IPS-NIHi11 (cell line): ENCODE measurements at regions not wholly inside any gene's neighbourhood (a gene's known extent, or its start where the extent isn't known, plus 50 kb on each side); places are given as distances from the start of the nearest gene placed in this dataset.

ENCODE experiments used
- DNase-seq: peaks from one replicate; pipeline ENCODE4 v3.0.0; 2012; ENCODE audit warnings: mixed read lengths, low spot score

- no peak for DNase-seq
Measured at GRCh38 chr11:123258877-123259276, 63.8 kb upstream of the CLMP start.

- no peak for DNase-seq
Measured at GRCh38 chr11:123257370-123257769, 62.3 kb upstream of the CLMP start.

GRCh38 chr11:123255909-123256308 lies 60.9 kb upstream of the CLMP start:
- DNase-seq = peak; percentile 47

DNA sequence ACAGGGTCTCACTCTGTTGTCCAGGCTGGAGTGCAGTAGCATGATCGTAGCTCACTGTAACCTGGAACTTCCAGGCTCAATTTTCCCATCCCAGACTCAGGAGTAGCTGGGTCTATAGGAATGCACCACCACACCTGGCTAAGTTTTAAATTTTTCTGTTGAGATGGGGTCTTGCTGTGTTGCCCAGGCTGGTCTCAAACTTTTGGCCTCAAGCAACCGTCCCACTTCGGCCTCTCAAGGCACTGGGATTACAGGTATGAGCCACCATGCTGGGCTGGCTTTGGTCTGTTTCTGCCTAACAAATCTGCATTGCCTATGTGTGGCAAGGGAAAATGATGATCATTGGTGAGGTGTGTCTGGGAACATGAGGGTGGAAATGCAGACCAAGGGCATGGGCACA lies 59.3 kb upstream of the CLMP start:
- DNase-seq = no peak

- DNase-seq = no peak
Measured at GRCh38 chr11:123253911-123254310, 58.9 kb upstream of the CLMP start.

GRCh38 chr11:123253223-123253622 lies 58.2 kb upstream of the CLMP start:
- DNase-seq = no peak

GRCh38 chr11:123251657-123252344 lies 56.8 kb upstream of the CLMP start:
- no peak for DNase-seq

- no peak for DNase-seq
Measured at GRCh38 chr11:123250892-123251656, 56.0 kb upstream of the CLMP start.

DNA sequence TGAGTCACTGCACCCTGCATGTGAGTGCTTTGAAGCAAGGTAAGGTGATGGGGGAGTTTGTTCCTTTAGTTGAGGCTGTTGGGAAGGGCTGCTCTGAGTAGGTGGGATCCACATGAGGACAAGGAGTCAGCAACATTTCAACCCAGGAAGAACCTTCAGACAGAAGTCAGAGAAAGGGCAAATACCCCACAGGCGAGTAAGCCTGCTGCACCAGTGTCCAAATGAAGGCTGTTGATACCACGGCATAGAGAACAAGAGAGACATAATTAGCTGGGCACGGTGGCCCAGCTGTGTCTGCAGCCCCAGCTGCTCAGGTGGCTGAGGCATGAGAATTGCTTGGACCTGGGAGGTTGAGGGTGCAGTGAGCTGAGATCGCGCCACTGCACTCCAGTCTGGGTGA lies 54.3 kb upstream of the CLMP start:
- no peak for DNase-seq

- no peak for DNase-seq
Measured at GRCh38 chr11:123247813-123248379, 52.8 kb upstream of the CLMP start.

GRCh38 chr11:123247496-123247799 lies 52.4 kb upstream of the CLMP start:
- DNase-seq = no peak

GRCh38 chr11:123246749-123247495 lies 51.9 kb upstream of the CLMP start:
- DNase-seq = peak; percentile 90

DNA sequence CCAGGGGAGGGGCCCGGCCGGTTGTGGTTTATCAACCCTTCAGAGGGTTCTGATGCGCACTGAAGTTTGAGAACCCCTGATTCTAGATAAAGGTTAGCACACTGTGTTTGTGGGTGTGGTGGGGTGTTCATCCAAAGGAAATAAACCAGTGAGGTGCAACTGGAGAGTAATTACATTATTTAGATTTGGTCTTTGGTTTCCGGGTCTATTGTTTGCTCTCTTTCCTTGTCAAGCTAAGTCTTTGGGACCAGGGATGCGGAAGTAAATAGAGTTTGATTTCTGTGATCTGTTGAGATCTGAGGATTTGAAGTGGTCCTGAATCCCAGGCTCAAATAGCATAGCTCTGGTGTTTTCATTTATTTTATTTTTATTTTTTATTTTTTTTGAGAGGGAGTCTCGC lies 50.5 kb upstream of the CLMP start:
- no peak for DNase-seq
